ENCODE measurements at regions not wholly inside any gene's neighbourhood (a gene's known extent, or its start where the extent isn't known, plus 50 kb on each side); places are given as distances from the start of the nearest gene placed in this dataset.
"Not testable (repeated sequence)": the region's sequence is repeated elsewhere in the genome, so short reads cannot be mapped to it uniquely, and the experiment has no call there.

- no peak for TF ChIP-seq CTCF (conservative IDR thresholded peaks at IDR 0.05; ENCODE audit: low read depth, low read length)
- TF ChIP-seq EZH2phosphoT487 (IDR thresholded peaks at IDR 0.05; ENCODE audit: borderline replicate concordance, low read length): no peak
- TF ChIP-seq EZH2 (IDR thresholded peaks at IDR 0.05; ENCODE audit: low read length, unreplicated experiment): no peak
- Histone ChIP-seq H3K9me3 (ENCODE audit: low read length) (no peaks in the 10 kb centered on the region), H2AFZ (ENCODE audit: low read length) (no peak overlapping the region), H3K27me3 (ENCODE audit: low read length) (no peaks in the 10 kb centered on the region), H3K4me3 (ENCODE audit: low read length) (no peak overlapping the region), H3F3A (ENCODE audit: low read length, unreplicated experiment) (no peaks in the 10 kb centered on the region), H3K9ac (ENCODE audit: low read length) (no peak overlapping the region), H3K4me1 (ENCODE audit: insufficient read depth, low read length) (peaks cover 21% of the 10 kb centered on the region), H3K36me3 (ENCODE audit: low read depth, low read length) (no peaks in the 10 kb centered on the region), H3K27ac (ENCODE audit: low read length) (peak overlapping the region; percentile 55; the same call in 1 of the 2 replicates), H3K4me2 (ENCODE audit: low read length) (peak overlapping the region; percentile 62), H3K79me2 (ENCODE audit: low read length) (no peaks in the 10 kb centered on the region), H3K9me2 (replicated peaks; ENCODE audit: low read length) (no peaks in the 10 kb centered on the region), H4K20me1 (ENCODE audit: low read length) (no peaks in the 10 kb centered on the region)
- BruUV-seq (replicated peaks): no TSS peak
- DNase-seq (no peak), ATAC-seq (no peak)
- POLR2A ChIA-PET (ENCODE audit: unreplicated experiment): no interaction called here
- CTCF ChIA-PET: no interaction called here
- intact Hi-C loops (cut with micrococcal nuclease): no loop called here
Observed at GRCh38 chr13:60811581-60811980, 414.6 kb downstream of the TDRD3 start.

- H3K79me2 ChIP-seq (ENCODE audit: low read length); ATAC-seq; H3K9me3 ChIP-seq (ENCODE audit: low read length); BruUV-seq (replicated peaks); H3K9ac ChIP-seq (ENCODE audit: low read length); H3K27me3 ChIP-seq (ENCODE audit: low read length); H3K27ac ChIP-seq (ENCODE audit: low read length); DNase-seq; H3K4me2 ChIP-seq (ENCODE audit: low read length); CTCF ChIA-PET; POLR2A ChIA-PET (ENCODE audit: unreplicated experiment); H3F3A ChIP-seq (ENCODE audit: low read length, unreplicated experiment); H4K20me1 ChIP-seq (ENCODE audit: low read length); H3K9me2 ChIP-seq (replicated peaks; ENCODE audit: low read length); intact Hi-C loops (cut with micrococcal nuclease); H2AFZ ChIP-seq (ENCODE audit: low read length); H3K4me3 ChIP-seq (ENCODE audit: low read length); H3K36me3 ChIP-seq (ENCODE audit: low read depth, low read length); H3K4me1 ChIP-seq (ENCODE audit: insufficient read depth, low read length): not testable (repeated sequence)
Observed at GRCh38 chr13:60805640-60806039, 408.6 kb downstream of the TDRD3 start.

- H3K9ac ChIP-seq (ENCODE audit: low read length): no peak overlapping the region
- TF ChIP-seq EZH2 (IDR thresholded peaks at IDR 0.05; ENCODE audit: low read length, unreplicated experiment) (no peak), EZH2phosphoT487 (IDR thresholded peaks at IDR 0.05; ENCODE audit: borderline replicate concordance, low read length) (no peak), CTCF (conservative IDR thresholded peaks at IDR 0.05; ENCODE audit: low read depth, low read length) (no peak)
- H3K9me2 ChIP-seq (replicated peaks; ENCODE audit: low read length): no peaks in the 10 kb centered on the region
- no peaks in the 10 kb centered on the region for H3K36me3 ChIP-seq (ENCODE audit: low read depth, low read length)
- no peak overlapping the region for H2AFZ ChIP-seq (ENCODE audit: low read length)
- no peak overlapping the region for H3K27ac ChIP-seq (ENCODE audit: low read length)
- no peaks in the 10 kb centered on the region for H3F3A ChIP-seq (ENCODE audit: low read length, unreplicated experiment)
- H3K4me1 ChIP-seq (ENCODE audit: insufficient read depth, low read length): no peaks in the 10 kb centered on the region
- no peak overlapping the region for H3K4me2 ChIP-seq (ENCODE audit: low read length)
- H3K79me2 ChIP-seq (ENCODE audit: low read length): no peaks in the 10 kb centered on the region
- ATAC-seq: peak; percentile 62
- H4K20me1 ChIP-seq (ENCODE audit: low read length): no peaks in the 10 kb centered on the region
- no peak overlapping the region for H3K4me3 ChIP-seq (ENCODE audit: low read length)
- POLR2A ChIA-PET (ENCODE audit: unreplicated experiment): no interaction called here
- no TSS peak for BruUV-seq (replicated peaks)
- intact Hi-C loops (cut with micrococcal nuclease): no loop called here
- CTCF ChIA-PET: no interaction called here
- no peaks in the 10 kb centered on the region for H3K27me3 ChIP-seq (ENCODE audit: low read length)
- H3K9me3 ChIP-seq (ENCODE audit: low read length): no peaks in the 10 kb centered on the region
- no peak for DNase-seq
Observed at GRCh38 chr13:60798503-60798902, 401.5 kb downstream of the TDRD3 start.
